ENCODE measurements at regions not wholly inside any gene's neighbourhood (a gene's known extent, or its start where the extent isn't known, plus 50 kb on each side); places are given as distances from the start of the nearest gene placed in this dataset.

GRCh38 chr4:175339100-175339707, 421.0 kb downstream of the ADAM29 start:
- H3K27ac ChIP-seq (ENCODE audit: poor library complexity, severe bottlenecking) = no peak overlapping the region
- no peaks in the 10 kb centered on the region for H3K4me1 ChIP-seq (ENCODE audit: insufficient read depth, poor library complexity, severe bottlenecking)
- TF ChIP-seq, protein P1, sequence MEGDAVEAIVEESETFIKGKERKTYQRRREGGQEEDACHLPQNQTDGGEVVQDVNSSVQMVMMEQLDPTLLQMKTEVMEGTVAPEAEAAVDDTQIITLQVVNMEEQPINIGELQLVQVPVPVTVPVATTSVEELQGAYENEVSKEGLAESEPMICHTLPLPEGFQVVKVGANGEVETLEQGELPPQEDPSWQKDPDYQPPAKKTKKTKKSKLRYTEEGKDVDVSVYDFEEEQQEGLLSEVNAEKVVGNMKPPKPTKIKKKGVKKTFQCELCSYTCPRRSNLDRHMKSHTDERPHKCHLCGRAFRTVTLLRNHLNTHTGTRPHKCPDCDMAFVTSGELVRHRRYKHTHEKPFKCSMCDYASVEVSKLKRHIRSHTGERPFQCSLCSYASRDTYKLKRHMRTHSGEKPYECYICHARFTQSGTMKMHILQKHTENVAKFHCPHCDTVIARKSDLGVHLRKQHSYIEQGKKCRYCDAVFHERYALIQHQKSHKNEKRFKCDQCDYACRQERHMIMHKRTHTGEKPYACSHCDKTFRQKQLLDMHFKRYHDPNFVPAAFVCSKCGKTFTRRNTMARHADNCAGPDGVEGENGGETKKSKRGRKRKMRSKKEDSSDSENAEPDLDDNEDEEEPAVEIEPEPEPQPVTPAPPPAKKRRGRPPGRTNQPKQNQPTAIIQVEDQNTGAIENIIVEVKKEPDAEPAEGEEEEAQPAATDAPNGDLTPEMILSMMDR (IDR thresholded peaks at IDR 0.05; ENCODE audit: poor library complexity, severe bottlenecking) = no peak
- H3K9me3 ChIP-seq (ENCODE audit: severe bottlenecking) = no peaks in the 10 kb centered on the region
- ATAC-seq (ENCODE audit: low read depth) = no peak
- no peaks in the 10 kb centered on the region for H3K27me3 ChIP-seq (ENCODE audit: insufficient read depth, poor library complexity, severe bottlenecking)
- H3K36me3 ChIP-seq (ENCODE audit: low read depth) = no peaks in the 10 kb centered on the region
- no peak for DNase-seq (ENCODE audit: low spot score)
- no peak overlapping the region for H3K4me3 ChIP-seq (ENCODE audit: severe bottlenecking)

GRCh38 chr4:175341203-175341755, 423.1 kb downstream of the ADAM29 start:
- ATAC-seq (ENCODE audit: low read depth) (no peak), DNase-seq (ENCODE audit: low spot score) (no peak)
- no peaks in the 10 kb centered on the region for H3K9me3 ChIP-seq (ENCODE audit: severe bottlenecking)
- no peaks in the 10 kb centered on the region for H3K36me3 ChIP-seq (ENCODE audit: low read depth)
- no peak overlapping the region for H3K27ac ChIP-seq (ENCODE audit: poor library complexity, severe bottlenecking)
- H3K4me3 ChIP-seq (ENCODE audit: severe bottlenecking) = no peak overlapping the region
- TF ChIP-seq, protein P1 (IDR thresholded peaks at IDR 0.05; ENCODE audit: poor library complexity, severe bottlenecking) = no peak
- no peaks in the 10 kb centered on the region for H3K4me1 ChIP-seq (ENCODE audit: insufficient read depth, poor library complexity, severe bottlenecking)
- H3K27me3 ChIP-seq (ENCODE audit: insufficient read depth, poor library complexity, severe bottlenecking) = no peaks in the 10 kb centered on the region

DNA sequence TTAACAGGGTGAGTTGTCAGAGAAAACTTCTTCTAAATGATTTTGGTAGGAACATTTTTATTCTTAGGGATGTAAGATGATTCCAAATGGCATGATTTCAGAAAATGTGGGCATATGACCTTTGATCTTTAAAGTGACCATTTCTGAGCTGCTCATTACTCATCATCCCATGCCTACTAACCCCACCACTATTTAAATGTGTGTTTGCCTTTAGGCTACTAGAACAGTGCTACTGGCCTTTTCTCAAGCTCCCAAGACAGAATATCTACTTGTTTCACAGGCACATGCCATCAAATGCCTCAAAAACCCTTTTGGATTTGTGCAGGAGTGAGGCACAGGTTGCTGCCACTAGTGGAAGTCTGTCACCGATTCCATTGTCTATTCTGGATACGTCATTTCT, 428.2 kb downstream of the ADAM29 start:
- H3K9me3 ChIP-seq (ENCODE audit: severe bottlenecking) = no peaks in the 10 kb centered on the region
- H3K36me3 ChIP-seq (ENCODE audit: low read depth) = no peaks in the 10 kb centered on the region
- TF ChIP-seq, protein P1 (IDR thresholded peaks at IDR 0.05; ENCODE audit: poor library complexity, severe bottlenecking) = no peak
- ATAC-seq (ENCODE audit: low read depth) = no peak
- H3K27ac ChIP-seq (ENCODE audit: poor library complexity, severe bottlenecking) = no peak overlapping the region
- no peak for DNase-seq (ENCODE audit: low spot score)
- no peaks in the 10 kb centered on the region for H3K27me3 ChIP-seq (ENCODE audit: insufficient read depth, poor library complexity, severe bottlenecking)
- no peaks in the 10 kb centered on the region for H3K4me1 ChIP-seq (ENCODE audit: insufficient read depth, poor library complexity, severe bottlenecking)
- no peak overlapping the region for H3K4me3 ChIP-seq (ENCODE audit: severe bottlenecking)

DNA sequence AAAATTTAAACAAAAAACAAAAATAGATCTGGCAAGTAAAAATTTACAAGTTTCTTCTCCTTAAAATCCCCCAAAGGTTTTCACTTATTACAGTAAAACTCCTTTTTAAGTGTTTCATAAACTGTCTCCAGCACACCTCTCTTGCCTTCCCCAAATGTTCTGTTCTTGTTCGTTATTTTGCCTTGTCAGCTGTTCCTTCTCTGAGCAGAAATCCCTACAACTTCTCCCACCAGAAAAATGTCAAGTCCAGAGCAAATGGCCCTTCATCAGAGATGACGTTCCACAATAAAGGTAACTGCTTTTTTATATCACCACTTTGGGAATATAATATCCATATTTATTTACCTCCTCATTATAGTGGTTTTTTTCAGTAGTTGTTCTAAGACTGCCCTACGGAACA, 432.1 kb downstream of the ADAM29 start:
- no peak for DNase-seq (ENCODE audit: low spot score)
- TF ChIP-seq, protein P1 (IDR thresholded peaks at IDR 0.05; ENCODE audit: poor library complexity, severe bottlenecking) = no peak
- no peaks in the 10 kb centered on the region for H3K4me1 ChIP-seq (ENCODE audit: insufficient read depth, poor library complexity, severe bottlenecking)
- no peak for ATAC-seq (ENCODE audit: low read depth)
- no peaks in the 10 kb centered on the region for H3K36me3 ChIP-seq (ENCODE audit: low read depth)
- H3K27ac ChIP-seq (ENCODE audit: poor library complexity, severe bottlenecking) = no peak overlapping the region
- H3K27me3 ChIP-seq (ENCODE audit: insufficient read depth, poor library complexity, severe bottlenecking) = no peaks in the 10 kb centered on the region
- H3K4me3 ChIP-seq (ENCODE audit: severe bottlenecking) = no peak overlapping the region
- H3K9me3 ChIP-seq (ENCODE audit: severe bottlenecking) = no peaks in the 10 kb centered on the region

DNA sequence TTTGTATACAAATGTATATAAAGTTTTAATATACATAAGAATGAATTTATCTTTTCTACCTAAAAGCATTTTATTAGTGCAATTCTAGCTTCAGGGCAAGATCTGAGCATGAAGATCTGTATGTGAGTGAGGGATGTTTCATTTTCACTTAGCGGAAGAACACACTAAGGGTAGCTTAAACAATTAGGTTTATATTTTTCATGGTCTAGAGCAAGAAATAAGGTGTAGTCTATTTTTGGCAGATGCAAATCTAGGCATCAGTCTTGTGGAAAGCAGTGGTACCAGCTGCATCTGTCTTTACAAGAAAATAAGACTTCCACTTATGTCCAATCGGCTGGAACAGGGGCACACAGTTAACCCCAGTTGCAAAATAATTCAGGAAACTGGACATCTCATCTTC, 433.3 kb downstream of the ADAM29 start:
- no peaks in the 10 kb centered on the region for H3K36me3 ChIP-seq (ENCODE audit: low read depth)
- H3K4me3 ChIP-seq (ENCODE audit: severe bottlenecking) = no peak overlapping the region
- DNase-seq (ENCODE audit: low spot score) = no peak
- ATAC-seq (ENCODE audit: low read depth) = no peak
- no peak overlapping the region for H3K27ac ChIP-seq (ENCODE audit: poor library complexity, severe bottlenecking)
- H3K9me3 ChIP-seq (ENCODE audit: severe bottlenecking) = no peaks in the 10 kb centered on the region
- H3K4me1 ChIP-seq (ENCODE audit: insufficient read depth, poor library complexity, severe bottlenecking) = no peaks in the 10 kb centered on the region
- TF ChIP-seq, protein P1 (IDR thresholded peaks at IDR 0.05; ENCODE audit: poor library complexity, severe bottlenecking) = no peak
- no peaks in the 10 kb centered on the region for H3K27me3 ChIP-seq (ENCODE audit: insufficient read depth, poor library complexity, severe bottlenecking)

All from RWPE2 (cell line).